IPS-NIHi7 (cell line): ENCODE measurements at regions not wholly inside any gene's neighbourhood (a gene's known extent, or its start where the extent isn't known, plus 50 kb on each side); places are given as distances from the start of the nearest gene placed in this dataset.
"Not testable (repeated sequence)": the region's sequence is repeated elsewhere in the genome, so short reads cannot be mapped to it uniquely, and the experiment has no call there.

Experiments used
- DNase-seq: peaks from one replicate; pipeline ENCODE4 v3.0.0; 2012; ENCODE audit warnings: mixed read lengths; ENCODE audit errors: extremely low spot score

DNA sequence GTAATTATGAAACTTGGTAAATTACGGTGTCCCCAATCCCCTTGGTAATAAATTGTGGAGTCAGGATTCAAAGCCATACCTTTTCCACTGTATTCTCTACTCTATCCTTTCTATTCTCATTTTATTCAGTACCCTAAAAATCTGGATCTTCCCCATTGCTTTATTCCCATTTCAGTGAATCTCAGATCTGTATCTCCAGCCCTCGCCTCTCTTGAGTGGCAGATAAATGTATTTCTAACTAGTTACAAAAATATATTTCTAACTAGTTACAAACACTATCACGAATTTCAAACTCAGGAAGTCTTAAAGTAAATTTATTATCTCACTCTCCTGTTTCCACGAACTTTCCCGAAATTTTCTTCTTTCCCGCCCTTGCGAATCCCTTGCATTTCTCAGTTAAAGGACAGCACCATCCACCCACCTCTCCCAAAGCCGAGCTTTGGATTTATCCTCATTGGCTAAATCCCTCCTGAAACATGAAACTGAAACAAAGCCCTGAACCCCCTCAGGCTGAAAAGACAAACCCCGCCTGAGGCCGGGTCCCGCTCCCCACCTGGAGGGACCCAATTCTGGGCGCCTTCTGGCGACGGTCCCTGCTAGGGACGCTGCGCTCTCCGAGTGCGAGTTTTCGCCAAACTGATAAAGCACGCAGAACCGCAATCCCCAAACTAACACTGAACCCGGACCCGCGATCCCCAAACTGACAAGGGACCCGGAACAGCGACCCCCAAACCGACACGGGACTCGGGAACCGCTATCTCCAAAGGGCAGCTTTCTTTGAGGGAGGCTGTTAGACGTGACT is 164.3 kb upstream of the PABPC3 start:
- DNase-seq, result peak; percentile 35

DNA sequence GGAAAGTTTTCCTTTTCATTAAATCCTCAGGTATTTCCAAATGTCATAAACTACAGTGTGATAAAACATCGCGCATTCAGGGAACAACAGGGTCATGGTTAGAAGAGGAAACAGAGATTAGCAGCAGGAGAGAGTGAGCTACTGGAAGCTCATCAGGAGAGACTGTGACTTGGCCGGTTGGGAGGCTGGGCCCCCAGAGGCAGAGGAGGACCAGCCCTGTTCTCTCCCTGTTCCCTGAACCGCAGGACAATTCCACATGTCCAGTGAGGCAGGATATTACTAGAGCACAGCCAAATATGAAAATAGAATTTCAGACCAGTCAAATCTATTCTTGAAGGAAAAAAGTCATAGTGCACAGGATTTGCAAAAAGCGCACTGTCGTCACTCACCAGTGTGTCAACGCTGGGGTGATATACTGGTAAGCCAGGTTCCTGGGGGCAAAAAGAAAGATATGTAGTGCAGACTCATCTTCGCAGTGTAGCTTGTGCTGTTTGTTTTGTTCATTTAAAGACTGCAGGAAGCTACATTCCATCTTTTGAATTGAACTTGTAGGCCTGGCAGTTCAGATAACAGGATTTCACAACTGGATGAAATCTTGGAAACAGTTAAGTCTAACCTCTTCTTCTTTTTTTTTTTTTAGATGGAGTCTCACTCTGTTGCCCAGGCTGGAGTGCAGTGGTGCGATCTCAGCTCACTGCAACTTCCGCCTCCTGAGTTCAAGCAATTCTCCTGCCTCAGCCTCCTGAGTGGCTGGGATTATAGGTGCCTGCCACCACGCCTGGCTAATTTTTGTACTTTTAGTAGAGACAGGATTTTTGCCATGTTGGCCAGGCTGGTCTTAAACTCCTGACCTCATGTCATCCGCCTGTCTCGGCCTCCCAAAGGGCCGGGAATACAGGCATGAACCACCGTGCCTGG is 162.6 kb upstream of the PABPC3 start:
- not testable (repeated sequence) for DNase-seq

DNA sequence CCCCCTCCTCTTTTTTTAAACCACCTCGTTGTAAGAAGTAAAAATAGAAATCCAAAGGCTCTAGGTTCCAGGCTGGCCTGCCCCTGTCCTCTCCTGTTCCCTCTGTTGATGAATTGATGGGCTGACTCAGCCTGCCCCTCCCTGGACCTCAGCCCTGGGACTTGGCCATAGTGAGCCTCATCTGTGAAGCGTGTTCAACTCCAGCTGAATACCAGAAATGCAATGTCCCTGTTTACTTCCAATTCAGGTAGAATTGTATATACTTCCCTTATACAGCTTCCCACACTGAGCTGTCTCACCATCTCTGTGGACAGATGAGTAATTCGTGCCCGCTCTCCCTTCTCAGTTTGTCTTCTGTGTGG is 161.9 kb upstream of the PABPC3 start:
- DNase-seq, result not testable (repeated sequence)

DNA sequence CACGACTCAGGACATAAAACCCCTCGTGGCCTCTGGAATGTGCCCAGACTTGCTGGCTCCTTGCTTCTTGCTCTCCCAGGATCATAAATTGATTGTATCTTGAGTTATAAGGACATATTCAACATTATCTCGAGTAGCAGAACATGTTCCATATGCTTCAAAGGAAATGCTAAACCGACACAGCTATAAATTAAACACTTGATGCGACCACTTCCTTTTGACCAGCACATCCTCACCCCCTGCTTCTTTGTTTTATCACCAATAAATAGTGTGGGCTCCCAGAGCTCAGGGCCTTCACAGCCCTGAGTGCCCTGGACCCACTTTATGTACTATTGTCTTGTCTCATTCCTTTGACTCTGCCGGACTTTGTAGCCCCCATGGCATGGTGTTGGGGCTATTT is 157.0 kb upstream of the PABPC3 start:
- DNase-seq, result no peak

DNA sequence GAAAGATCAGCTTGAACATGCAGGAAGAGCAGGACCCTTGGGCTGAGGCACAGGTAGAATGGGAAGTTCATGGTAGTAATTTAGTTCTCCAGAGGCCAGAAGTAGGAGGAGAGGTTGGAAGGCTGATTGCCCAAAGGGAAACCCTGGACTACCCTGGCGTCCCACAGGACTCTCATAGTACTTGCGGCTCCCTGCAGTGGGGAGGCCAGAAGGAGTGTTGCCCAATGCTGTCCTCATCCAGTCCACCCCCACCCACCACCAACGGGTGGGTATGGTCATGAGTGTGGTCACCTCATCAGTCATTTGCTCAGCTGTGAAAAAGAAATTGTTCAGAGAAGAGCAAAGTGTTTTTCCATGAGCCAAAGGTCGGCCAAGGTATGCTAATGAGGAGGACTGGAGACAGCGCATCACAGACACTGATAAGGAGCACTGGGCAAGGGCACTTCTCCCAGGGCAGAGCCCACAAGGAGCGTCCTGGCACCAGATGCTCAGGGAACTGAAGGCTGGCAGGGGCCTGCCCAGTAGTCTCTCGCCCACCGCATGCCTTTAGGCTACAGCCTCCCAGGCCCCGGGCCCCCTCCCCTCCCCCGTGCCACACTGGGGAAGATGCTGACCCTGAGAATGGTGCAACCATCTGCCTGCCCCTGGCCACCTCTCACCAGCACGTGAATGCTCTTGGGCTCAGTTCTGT is 154.8 kb upstream of the PABPC3 start:
- not testable (repeated sequence) for DNase-seq

DNA sequence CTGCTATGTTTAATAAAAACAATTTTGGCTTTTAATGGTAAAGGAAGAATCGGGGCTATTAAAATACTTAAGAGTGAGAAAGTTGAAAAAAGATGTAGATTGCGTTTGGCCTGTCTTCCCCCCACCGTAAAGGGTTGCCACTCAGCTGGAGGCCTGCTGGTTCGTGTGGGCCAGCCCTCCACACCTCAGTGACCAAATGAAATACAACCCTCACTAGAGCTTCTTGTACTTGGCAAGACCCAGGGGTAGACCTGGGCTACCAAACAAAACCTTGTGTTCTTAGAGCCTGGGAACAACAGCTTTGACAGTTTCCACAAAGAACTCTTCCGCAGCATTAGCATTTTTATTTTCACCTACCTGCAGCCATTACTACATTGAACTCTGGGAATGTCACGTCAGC is 152.8 kb upstream of the PABPC3 start:
- DNase-seq, result no peak

DNA sequence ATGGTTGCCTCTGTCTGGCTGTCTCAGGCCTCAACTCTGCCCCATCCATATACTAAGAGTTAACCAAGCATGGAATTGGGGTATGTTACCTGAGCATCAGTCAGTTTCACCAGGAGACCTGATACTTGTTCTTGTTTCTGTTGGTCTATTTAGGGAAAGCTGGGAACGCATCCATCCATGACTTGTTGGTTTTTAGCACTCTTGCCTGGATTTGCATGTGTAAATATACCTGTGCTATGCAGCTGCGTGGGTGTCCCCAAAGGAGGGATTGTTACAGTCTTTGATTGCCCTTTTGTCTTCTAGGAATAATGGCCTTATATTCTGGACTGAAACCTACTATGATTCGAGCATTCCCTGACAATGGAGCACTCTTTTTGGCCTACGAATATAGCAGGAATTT is 151.9 kb upstream of the PABPC3 start:
- not testable (repeated sequence) for DNase-seq

DNA sequence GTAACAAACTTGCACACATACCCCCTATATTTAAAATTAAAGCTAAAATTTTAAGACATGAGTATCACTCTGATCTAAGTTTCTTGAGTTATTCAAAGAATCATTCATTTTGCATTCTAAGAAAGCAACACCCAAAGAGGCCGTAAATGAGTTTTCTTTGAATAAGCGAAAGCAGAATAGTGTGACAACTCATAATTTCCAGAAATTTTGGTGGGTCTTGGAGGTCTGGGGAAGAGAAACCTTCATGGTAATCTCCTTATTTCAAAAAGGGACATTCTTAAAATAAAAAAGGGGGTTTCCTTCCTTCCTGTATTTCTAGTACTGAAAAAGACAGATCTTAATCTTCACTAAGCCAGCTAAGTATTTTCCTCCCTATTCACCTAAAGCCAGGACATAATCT is 147.0 kb upstream of the PABPC3 start:
- DNase-seq, result not testable (repeated sequence)

DNA sequence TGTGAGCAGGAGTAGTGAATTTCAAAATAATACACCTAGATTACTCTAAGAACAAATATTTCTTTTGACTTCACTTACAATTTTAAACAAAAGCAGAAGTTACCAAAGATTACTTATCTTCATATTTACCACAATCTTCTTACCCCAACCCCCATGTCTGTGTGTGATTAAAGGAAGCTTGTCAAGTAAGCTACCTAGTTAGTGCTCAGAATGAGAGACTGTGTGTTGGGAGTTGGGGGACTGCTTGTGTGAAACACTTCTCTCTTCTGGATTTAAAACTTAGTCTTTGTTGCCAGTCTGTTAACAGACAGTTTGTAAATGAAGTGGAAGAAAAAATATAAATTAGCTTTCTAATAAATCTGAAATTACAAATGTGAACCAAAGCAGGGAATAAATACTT is 145.3 kb upstream of the PABPC3 start:
- DNase-seq, result not testable (repeated sequence)

DNA sequence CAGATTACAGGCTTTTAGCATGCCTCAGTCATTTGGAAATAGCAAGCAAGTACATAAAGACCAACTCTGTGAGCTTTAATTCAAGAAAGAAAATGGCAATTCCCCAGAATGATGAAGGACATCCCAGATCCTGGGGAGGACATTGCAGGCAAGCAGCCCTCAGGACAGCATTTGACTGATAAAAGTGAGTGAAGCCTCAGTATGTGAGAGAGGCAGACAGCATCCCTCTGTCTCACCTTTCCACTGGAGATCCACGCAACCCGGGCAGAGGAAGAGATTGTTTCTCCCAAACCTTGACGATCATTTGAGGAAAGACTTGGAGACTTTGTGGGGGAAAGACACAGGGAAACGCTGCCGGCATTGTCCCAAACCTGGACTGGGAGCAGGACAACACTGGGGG is 128.0 kb upstream of the PABPC3 start:
- DNase-seq, result not testable (repeated sequence)

DNA sequence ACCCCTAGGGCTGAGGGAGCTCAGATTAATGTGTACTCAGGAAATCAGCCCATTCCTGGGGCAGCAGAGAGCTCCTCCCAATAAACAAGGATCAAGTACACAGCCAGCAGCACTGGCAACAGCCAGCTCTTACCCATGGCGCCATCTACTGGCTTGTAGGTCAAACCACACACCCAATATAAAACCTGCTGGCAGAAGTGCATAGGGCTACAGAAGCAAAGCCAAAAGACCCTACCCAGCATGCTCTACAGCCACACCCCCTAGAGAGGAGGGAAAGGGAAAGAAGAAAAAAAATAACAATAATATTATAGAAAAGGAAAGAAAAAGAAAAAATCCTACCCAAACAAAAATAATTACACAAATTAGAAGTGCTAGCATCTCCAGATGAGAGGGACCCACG is 127.5 kb upstream of the PABPC3 start:
- not testable (repeated sequence) for DNase-seq

DNA sequence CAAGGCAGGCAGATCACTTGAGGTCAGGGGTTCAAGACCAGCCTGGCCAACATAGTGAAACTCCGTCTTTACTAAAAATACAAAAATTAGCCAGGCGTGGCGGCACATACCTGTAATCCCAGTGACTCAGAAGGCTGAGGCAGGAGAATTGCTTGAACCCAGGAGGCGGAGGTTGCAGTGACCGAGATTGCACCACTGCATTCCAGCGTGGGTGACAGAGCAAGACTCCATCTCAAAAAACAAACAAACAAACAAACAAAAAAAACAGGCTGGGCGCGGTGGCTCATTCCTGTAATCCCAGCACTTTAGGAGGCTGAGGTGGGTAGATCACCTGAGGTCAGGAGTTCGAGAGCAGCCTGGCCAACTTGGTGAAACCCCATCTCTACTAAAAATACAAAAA is 122.8 kb upstream of the PABPC3 start:
- not testable (repeated sequence) for DNase-seq

DNA sequence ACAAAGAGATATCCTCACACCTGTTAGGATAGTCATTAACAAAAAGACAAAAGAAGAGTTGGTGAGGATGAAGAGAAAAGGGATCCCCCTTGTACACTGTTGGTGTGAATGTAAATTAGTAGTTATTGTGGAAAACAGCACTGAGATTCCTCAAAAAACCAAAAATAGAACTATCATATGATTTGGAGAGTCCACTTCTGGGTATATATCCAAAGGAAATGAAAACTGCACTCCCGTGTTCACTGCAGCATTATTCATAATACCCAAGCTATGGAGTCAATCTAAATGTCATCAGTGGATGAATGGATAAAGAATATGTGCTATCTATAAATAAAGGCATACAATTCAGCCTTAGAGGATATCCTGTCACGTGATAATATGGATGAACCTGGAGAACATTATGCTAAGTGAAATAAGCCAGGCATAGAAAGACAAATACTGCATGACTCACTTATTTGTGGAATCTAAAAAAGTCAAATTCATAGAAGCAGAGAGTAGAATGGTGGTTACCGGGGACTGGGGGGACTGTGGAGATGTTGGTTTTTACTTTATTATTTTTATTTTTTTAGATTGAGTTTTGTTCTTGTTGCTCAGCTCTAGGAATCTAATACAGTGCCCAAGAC is 114.6 kb upstream of the PABPC3 start:
- not testable (repeated sequence) for DNase-seq

DNA sequence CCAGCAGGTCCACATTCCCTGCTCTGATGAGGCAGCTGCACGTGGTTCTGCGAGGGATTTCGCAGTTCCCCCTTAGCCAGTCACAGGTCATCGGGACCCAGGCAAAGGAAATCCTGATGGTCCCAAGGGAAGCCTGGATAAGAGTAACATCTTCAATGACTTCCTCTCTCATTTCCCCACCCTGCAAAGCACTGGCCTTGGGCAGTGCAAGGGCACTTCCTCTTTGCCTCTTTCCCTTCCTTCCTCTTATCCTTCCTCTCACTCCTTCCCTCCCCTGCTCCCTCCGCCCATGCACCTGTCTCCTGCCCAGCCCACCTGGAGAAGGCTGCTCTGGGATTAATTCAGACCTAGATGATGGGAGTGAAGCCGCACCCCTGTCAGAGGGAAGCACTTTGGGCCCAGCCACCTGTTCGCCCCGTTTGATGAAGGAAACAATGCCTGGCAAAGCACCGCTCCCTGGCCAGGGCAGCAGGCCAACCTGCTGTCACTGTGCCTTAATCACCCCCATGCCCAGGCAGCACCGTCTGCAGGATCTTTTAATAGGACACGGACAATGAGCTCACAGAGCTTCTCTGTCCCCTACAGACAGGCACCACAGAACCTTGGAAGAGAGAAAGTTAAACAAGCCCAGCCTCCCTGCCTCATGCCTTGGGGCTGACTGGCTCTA is 113.5 kb upstream of the PABPC3 start:
- no peak for DNase-seq

DNA sequence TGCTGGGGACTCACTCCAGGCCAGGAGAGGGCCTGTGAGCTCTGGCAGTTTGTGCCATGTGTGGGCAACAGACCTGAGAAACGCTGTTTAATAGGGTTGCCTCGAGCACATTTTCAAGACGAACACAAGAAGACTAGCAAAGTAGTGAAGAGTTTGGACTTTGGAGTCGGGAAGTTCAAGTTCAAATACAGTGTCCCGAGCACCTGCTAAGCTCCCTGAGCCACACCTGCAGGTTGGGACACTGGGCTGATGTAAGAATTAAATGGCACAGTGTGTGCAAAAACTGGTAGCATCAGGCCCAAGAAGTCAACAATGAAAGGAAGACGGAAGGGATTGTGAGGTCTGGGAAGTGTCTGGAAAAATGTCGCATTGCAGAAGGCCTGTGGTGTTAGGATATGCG is 112.8 kb upstream of the PABPC3 start:
- DNase-seq, result no peak

DNA sequence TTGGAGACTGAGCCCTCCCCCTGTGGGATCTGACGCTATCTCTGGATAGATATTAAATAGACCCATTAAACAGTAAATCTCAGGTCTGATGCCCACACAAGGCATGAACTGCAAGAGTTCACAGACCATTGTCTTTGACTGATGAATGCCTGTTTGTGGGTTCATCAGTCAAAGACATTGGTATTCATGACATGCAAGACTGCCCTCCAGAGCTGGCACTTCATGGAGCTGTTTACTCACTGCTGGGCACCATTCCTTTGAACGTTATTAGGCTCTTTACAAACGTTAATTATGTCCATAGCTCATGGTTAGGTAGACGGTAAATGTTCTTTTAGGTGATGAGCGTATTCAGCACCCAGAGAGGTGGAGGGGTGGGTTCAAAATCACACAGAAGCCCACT is 111.8 kb upstream of the PABPC3 start:
- DNase-seq, result no peak

DNA sequence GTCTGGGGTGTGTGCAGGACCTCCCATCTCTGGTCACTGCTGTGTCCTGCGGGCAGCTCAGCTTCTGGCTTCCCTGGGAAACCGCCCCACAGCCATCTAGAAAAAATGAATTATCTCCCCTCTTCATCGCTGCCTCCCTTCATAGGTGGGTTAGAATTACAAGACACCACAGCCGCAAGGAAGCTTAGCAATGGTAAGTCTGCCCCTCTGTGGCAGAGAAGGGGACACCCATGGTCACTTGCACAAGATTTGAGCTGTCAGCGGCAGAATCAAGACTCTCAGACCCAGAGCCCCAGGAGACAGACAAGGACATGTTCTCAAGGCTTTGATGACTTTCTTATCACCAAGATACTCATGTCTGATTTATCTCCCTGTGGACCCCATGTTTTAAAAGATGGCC is 110.8 kb upstream of the PABPC3 start:
- no peak for DNase-seq

DNA sequence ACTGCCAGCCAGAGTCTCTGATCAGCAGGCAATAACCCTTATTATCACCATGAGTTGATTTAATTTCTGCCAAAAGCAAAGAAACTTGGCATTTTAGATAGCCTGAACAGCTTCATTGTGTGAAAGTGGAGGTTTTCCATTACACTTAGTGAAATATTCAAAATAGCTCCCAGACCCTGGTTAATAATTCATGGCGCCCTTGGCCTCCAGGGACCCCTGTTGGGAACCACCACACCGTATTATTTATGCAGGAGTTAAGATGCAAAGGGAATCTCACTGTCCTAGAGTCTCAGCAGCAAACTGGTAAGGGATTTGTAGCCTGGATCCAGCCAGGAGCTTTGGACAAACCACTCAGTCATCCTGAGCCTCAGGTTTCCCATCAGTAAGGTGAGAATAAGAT is 110.0 kb upstream of the PABPC3 start:
- DNase-seq, result no peak

DNA sequence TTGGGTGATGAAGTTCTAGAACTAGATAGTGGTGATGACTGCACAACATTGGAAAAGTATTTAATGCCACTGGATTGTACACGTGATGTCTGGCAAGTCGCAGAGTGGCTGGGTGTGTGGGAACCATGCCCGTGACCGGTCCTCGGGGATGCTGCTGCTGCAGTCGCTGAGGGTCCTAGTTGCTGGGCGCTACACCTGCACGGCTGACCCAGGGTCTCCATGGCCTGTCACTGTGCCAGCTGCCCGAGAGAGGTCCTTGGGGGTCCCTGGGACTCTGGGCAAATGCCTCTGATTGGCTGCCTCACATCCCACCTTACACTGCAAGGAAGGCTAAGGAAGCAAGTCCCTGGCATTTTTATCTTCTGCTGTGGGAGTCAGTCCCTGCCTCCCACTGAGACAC is 109.1 kb upstream of the PABPC3 start:
- no peak for DNase-seq

DNA sequence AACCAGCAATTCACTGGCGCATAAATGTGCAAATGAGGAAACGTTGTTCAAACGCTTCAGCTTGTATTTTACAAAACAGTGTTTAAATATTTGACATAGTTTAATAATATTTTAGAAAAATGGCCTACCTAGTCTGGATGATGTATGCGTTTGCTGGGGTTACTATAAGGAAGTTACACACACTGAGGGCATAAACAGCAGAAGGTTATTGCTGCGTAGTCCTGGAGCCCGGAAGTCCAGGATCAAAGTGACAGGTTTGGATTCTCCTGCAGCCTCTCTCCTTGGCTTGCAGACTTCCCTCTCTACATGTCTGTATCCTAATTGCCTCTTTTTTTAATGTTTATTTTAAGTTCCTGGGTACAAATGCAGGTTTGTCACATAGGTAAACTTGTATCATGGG is 106.0 kb upstream of the PABPC3 start:
- not testable (repeated sequence) for DNase-seq

DNA sequence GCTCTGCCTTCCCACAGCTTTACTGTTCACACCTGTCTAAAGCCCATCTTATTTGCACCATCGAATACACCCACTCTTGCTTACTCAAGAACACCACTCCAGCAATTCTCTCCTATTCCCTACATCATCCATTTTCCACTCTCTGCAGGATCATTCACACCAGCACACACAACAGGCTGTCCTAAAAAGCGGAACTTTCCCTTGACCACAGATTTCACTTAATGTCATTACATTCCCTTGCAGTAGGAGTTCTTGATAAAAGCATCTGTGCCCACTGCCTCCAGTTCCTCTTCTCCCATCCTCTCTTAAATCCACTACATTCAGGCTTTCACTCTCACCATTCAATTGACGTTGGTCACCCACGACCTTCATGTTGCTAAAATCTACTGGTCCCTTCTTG is 103.0 kb upstream of the PABPC3 start:
- not testable (repeated sequence) for DNase-seq
